H1 (cell line): ENCODE measurements at regions not wholly inside any gene's neighbourhood (a gene's known extent, or its start where the extent isn't known, plus 50 kb on each side); places are given as distances from the start of the nearest gene placed in this dataset.

Source experiments
- CTCF ChIA-PET: fragments of 300-600 bp; sonication (Branson Sonifier 250); formaldehyde crosslinking; loops from one replicate; lab custom pipeline; 2021; ENCODE audit not compliant: partially characterized antibody; lab: Charles Lee
- POLR2A ChIA-PET: fragments of 300-600 bp; sonication (Branson Sonifier 250); formaldehyde crosslinking; loops from one replicate; lab custom pipeline; 2021; ENCODE audit warnings: inconsistent platforms; ENCODE audit not compliant: partially characterized antibody; lab: Charles Lee
- DNase-seq, 2 experiments: peaks; one replicate each; pipeline versions ENCODE4 v3.0.0 to v3.0.0-alpha.2; 2010 to 2022; ENCODE audit warnings: low spot score in 2 of 2, low read depth in 1 of 2, mixed read lengths in 1 of 2
- FAIRE-seq: peaks from 2 replicates; lab custom pipeline; 2011; peaks lifted over from hg19 to GRCh38; lab: Jason Lieb, UNC
- H2AFZ ChIP-seq: 2 replicates; pipeline ENCODE4 v1.8.1; 2012; ENCODE audit warnings: low read length, inconsistent platforms
- H2AK5ac ChIP-seq: 2 replicates; pipeline ENCODE4 v1.6.1; 2013; ENCODE audit warnings: low read depth, low read length
- H2BK120ac ChIP-seq: replicated peaks from 2 replicates; pipeline ENCODE3; 2013; ENCODE audit warnings: low read depth, low read length, inconsistent platforms
- H2BK12ac ChIP-seq: 2 replicates; pipeline ENCODE4 v1.6.1; 2013; ENCODE audit warnings: low read depth, low read length
- H2BK15ac ChIP-seq: 2 replicates; pipeline ENCODE4 v1.6.1; 2013; ENCODE audit warnings: low read length
- H2BK20ac ChIP-seq: 2 replicates; pipeline ENCODE4 v1.6.1; 2013; ENCODE audit warnings: low read length
- H2BK5ac ChIP-seq: 2 replicates; pipeline ENCODE4 v1.6.1; 2013; ENCODE audit warnings: low read depth, low read length
- H3K14ac ChIP-seq: 2 replicates; pipeline ENCODE4 v1.6.1; 2013; ENCODE audit warnings: inconsistent platforms; ENCODE audit not compliant: insufficient read length
- H3K18ac ChIP-seq: 2 replicates; pipeline ENCODE4 v1.6.1; 2013; ENCODE audit warnings: low read length; ENCODE audit errors: extremely low read depth
- H3K23ac ChIP-seq: 2 replicates; pipeline ENCODE4 v1.6.1; 2013; ENCODE audit warnings: inconsistent platforms; ENCODE audit not compliant: insufficient read length
- H3K23me2 ChIP-seq: 2 replicates; pipeline ENCODE4 v1.6.1; 2013; ENCODE audit warnings: low read depth, low read length
- H3K27ac ChIP-seq: 2 replicates; pipeline ENCODE4 v1.6.1; 2011; ENCODE audit warnings: low read depth, low read length, inconsistent platforms
- H3K27me3 ChIP-seq, 4 experiments: replicated peaks in 1 of 4; 1 replicate in 1 of 4; 2 replicates in 3 of 4; pipeline versions ENCODE4 v1.6.1 to v1.8.1; 2011 to 2013; ENCODE audit warnings: low read length in 3 of 4, mild to moderate bottlenecking in 3 of 4, inconsistent platforms in 2 of 4, mixed read lengths in 2 of 4, moderate library complexity in 1 of 4; ENCODE audit not compliant: control insufficient read depth in 3 of 4, insufficient read depth in 3 of 4; ENCODE audit errors: extremely low read depth in 1 of 4
- H3K36me3 ChIP-seq, 4 experiments: 2 replicates each; pipeline versions ENCODE4 v1.6.1 to v1.8.1; 2011 to 2013; ENCODE audit warnings: mild to moderate bottlenecking in 4 of 4, low read length in 3 of 4, moderate library complexity in 2 of 4, control low read depth in 1 of 4, inconsistent platforms in 1 of 4; ENCODE audit not compliant: insufficient read depth in 4 of 4, control insufficient read depth in 2 of 4
- H3K4ac ChIP-seq: replicated peaks from 2 replicates; pipeline ENCODE3; 2013; ENCODE audit warnings: low read length, low read depth, mixed read lengths, inconsistent platforms; ENCODE audit not compliant: insufficient read length
- H3K4me1 ChIP-seq, 4 experiments: replicated peaks in 1 of 4; 1 replicate in 1 of 4; 2 replicates in 3 of 4; pipeline versions ENCODE4 v1.6.1 to v1.8.1; 2011 to 2013; ENCODE audit warnings: low read length in 3 of 4, inconsistent platforms in 2 of 4, mixed read lengths in 1 of 4; ENCODE audit not compliant: insufficient read depth in 4 of 4, control insufficient read depth in 3 of 4
- H3K4me2 ChIP-seq, 2 experiments: 2 replicates each; pipeline versions ENCODE4 v1.6.1 to v1.8.1; 2011 to 2013; ENCODE audit warnings: low read depth in 2 of 2, low read length in 2 of 2, control low read depth in 1 of 2, inconsistent platforms in 1 of 2, mild to moderate bottlenecking in 1 of 2; ENCODE audit not compliant: insufficient read depth in 1 of 2
- H3K4me3 ChIP-seq, 4 experiments: fragments of 200-600, 300-600 bp in 1 of 4; sonication (generic), shearing (Covaris generic), sonication (Bioruptor Twin) in 1 of 4; 2 replicates each; pipeline versions ENCODE4 v1.5.1 to v1.8.1; 2011 to 2016; ENCODE audit warnings: low read length in 4 of 4, low read depth in 3 of 4, control low read depth in 2 of 4, inconsistent platforms in 2 of 4, mild to moderate bottlenecking in 2 of 4, mixed read lengths in 1 of 4, moderate library complexity in 1 of 4; ENCODE audit not compliant: insufficient read depth in 2 of 4; ENCODE audit errors: extremely low read depth in 1 of 4
- H3K56ac ChIP-seq: replicated peaks from 2 replicates; pipeline ENCODE3; 2013; ENCODE audit warnings: low read depth, mild to moderate bottlenecking, mixed read lengths, low read length, inconsistent platforms; ENCODE audit not compliant: insufficient read length
- H3K79me1 ChIP-seq: 2 replicates; pipeline ENCODE4 v1.6.1; 2013; ENCODE audit warnings: low read depth, low read length, control low read depth
- H3K79me2 ChIP-seq, 2 experiments: 2 replicates each; pipeline versions ENCODE4 v1.6.1 to v1.8.1; 2012 to 2013; ENCODE audit warnings: low read length in 2 of 2, mild to moderate bottlenecking in 2 of 2, inconsistent platforms in 1 of 2; ENCODE audit not compliant: insufficient read depth in 2 of 2, control insufficient read depth in 1 of 2
- H3K9ac ChIP-seq, 4 experiments: replicated peaks in 1 of 4; 1 replicate in 1 of 4; 2 replicates in 3 of 4; pipeline versions ENCODE4 v1.6.1 to v1.8.1; 2011 to 2013; ENCODE audit warnings: low read depth in 3 of 4, low read length in 3 of 4, control low read depth in 2 of 4, mild to moderate bottlenecking in 2 of 4, moderate library complexity in 2 of 4, inconsistent platforms in 1 of 4; ENCODE audit errors: extremely low read depth in 1 of 4
- H3K9me3 ChIP-seq, 2 experiments: 2 replicates each; pipeline versions ENCODE4 v1.6.1 to v1.8.1; 2012 to 2013; ENCODE audit warnings: mild to moderate bottlenecking in 2 of 2, moderate library complexity in 2 of 2, control low read depth in 1 of 2, inconsistent platforms in 1 of 2, low read depth in 1 of 2, low read length in 1 of 2, mixed read lengths in 1 of 2; ENCODE audit not compliant: insufficient read depth in 2 of 2
- H4K20me1 ChIP-seq, 2 experiments: replicated peaks in 1 of 2; 2 replicates each; pipeline versions ENCODE3 to v1.8.1; 2011 to 2013; ENCODE audit warnings: inconsistent platforms in 2 of 2, low read length in 2 of 2, mild to moderate bottlenecking in 1 of 2; ENCODE audit not compliant: insufficient read depth in 2 of 2, control insufficient read depth in 1 of 2
- H4K5ac ChIP-seq: 2 replicates; pipeline ENCODE4 v1.6.1; 2013; ENCODE audit warnings: low read length, low read depth, mixed read lengths, inconsistent platforms; ENCODE audit not compliant: insufficient read length
- H4K8ac ChIP-seq: 2 replicates; pipeline ENCODE4 v1.8.0; 2013; ENCODE audit warnings: mild to moderate bottlenecking, moderate library complexity, low read length, inconsistent platforms; ENCODE audit not compliant: insufficient read depth; ENCODE audit errors: extremely low read depth
- H4K91ac ChIP-seq: replicated peaks from 2 replicates; pipeline ENCODE3; 2013; ENCODE audit warnings: low read length, mixed read lengths, inconsistent platforms; ENCODE audit not compliant: insufficient read length
- E2F6 ChIP-seq: IDR thresholded peaks from 2 replicates; pipeline ENCODE4 v1.6.1; 2012; ENCODE audit warnings: inconsistent platforms
- POLR2AphosphoS5 ChIP-seq: IDR thresholded peaks from 2 replicates; pipeline ENCODE4 v1.6.1; 2011; ENCODE audit warnings: low read depth, low read length
- TBP ChIP-seq: IDR thresholded peaks from 2 replicates; pipeline ENCODE4 v1.6.1; 2011; ENCODE audit warnings: low read depth, low read length, improper control_type of control experiment
- WGBS, 2 experiments: shearing (Covaris generic) in 1 of 2; methylation state at CpG; one replicate each; pipeline versions ENCODE4 v1.1.6 to v1.1.7; 2013 to 2015; ENCODE audit warnings: low lambda C conversion rate in 2 of 2, mixed read lengths in 2 of 2, inconsistent platforms in 1 of 2, low coverage in 1 of 2, missing lambda C conversion rate in 1 of 2; ENCODE audit not compliant: insufficient replicate concordance in 2 of 2, insufficient coverage in 1 of 2, insufficient read length in 1 of 2; ENCODE audit errors: extremely low coverage in 1 of 2, missing lambda C conversion rate in 1 of 2; 5-methylcytosine and 5-hydroxymethylcytosine counted together

GRCh38 chr2:67216881-67217280 is 180.3 kb upstream of the ETAA1 start:
- Histone ChIP-seq H4K5ac (no peak overlapping the region), H2BK15ac (no peak overlapping the region), H2BK20ac (no peak overlapping the region), H3K4me2 (no peak overlapping the region), H3K9ac (no peak overlapping the region), H3K18ac (no peak overlapping the region), H2AFZ (no peak overlapping the region), H3K23me2 (peaks cover 13% of the 10 kb centered on the region; the same call in 1 of the 2 replicates), H2AK5ac (no peak overlapping the region), H3K4me1 (peaks cover 2 to 6% (median 4%) of the 10 kb centered on the region in 4 experiments; a peak in 5 of 7 replicates), H4K91ac (no peak overlapping the region), H4K8ac (no peak overlapping the region), H3K36me3 (no peaks in the 10 kb centered on the region), H3K23ac (no peak overlapping the region), H3K27ac (no peak overlapping the region), H4K20me1 (peaks cover 0 to 5% of the 10 kb centered on the region in 2 experiments), H2BK120ac (no peak overlapping the region), H2BK5ac (no peak overlapping the region; the same call in 1 of the 2 replicates), H3K14ac (no peak overlapping the region), H3K56ac (no peak overlapping the region), H3K79me1 (no peaks in the 10 kb centered on the region), H3K79me2 (no peaks in the 10 kb centered on the region), H2BK12ac (no peak overlapping the region), H3K9me3 (peaks cover 0 to 9% of the 10 kb centered on the region in 2 experiments; a peak in 1 of 4 replicates), H3K4me3 (no peak overlapping the region), H3K4ac (no peak overlapping the region), H3K27me3 (no peaks in the 10 kb centered on the region)
- 95% methylated on average over 1 of the region's 1 CpG; no CpG with 5 or more reads in 1 of the 2 experiments for WGBS, 2 experiments
- CTCF ChIA-PET = interaction anchor here (0.9 to 1.7 kb wide), 2 partner anchors 17 to 18 kb away, joined by 3 to 4 read pairs; no protein-coding TSS in a partner anchor
- FAIRE-seq (no peak), DNase-seq (no peak)
- POLR2A ChIA-PET = no interaction called here
- TF ChIP-seq POLR2AphosphoS5 = no peak
- TF ChIP-seq E2F6 = no peak
- TF ChIP-seq TBP = no peak
